HG02759 (cell line): ENCODE measurements at regions not wholly inside any gene's neighbourhood (a gene's known extent, or its start where the extent isn't known, plus 50 kb on each side); places are given as distances from the start of the nearest gene placed in this dataset.
"Not testable (repeated sequence)": the region's sequence is repeated elsewhere in the genome, so short reads cannot be mapped to it uniquely, and the experiment has no call there.

Source experiments
- ATAC-seq: cut with Tn5 transposase; IDR thresholded peaks from one replicate; pipeline ENCODE4 v1.9.1; 2021; ENCODE audit warnings: mild to moderate bottlenecking, moderate library complexity; ENCODE audit not compliant: unreplicated experiment

DNA sequence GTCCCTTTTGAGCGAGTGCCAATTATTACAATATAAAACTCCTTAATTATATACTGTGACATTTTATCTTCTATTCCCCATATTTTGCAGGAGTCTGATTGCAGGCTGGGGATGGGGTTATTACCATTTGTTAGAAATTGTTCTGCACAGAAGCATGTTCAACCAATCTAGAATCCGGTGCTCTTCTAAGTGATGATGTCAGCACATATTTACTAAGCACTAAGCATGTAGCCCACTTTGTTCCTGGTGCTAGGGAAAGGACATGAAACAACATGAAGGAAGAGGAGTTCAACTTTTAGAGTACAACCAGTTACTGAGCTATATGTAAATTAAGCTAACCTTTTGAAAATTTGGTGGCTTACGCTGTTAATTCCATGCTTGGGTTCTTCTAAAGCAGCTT is 52.8 kb upstream of the IL1RAPL2 start:
- ATAC-seq = no peak

DNA sequence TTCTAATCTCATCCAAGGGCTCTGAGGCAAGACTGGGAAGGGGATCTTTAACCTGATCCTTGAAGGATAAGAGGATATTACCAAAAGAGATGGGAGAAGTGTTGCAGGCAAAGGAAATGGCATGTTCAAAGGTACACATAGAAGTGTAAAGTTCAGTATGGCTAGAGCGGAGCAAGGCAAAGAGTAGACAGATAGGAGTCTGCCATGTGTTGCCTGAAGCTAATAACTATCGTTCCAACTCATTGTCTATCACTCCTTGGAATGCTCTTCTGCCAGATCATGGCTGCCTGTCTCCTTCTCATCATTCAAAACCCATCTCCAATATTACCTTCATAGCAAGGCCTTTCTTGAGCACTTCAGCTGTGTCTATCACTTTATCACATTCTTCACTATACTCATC is 55.2 kb upstream of the IL1RAPL2 start:
- ATAC-seq = no peak

DNA sequence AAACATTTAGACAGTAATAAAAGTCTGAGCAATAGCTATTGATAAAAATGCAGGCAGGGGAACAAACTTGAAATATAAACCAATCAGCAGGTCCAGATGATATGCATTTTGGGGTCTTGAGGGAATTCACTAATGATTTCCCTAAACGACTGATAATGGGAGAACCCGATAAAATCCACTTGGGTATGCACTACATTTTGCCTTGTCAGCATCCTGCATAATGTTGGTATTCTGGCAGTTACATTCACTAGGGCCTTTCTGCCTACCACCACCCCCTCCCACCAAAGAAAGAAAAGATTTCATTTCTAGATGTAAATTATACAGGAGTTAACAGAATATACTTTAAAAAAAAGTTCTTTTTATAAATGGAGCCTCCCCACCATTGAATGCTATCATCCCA is 63.5 kb upstream of the IL1RAPL2 start:
- no peak for ATAC-seq

DNA sequence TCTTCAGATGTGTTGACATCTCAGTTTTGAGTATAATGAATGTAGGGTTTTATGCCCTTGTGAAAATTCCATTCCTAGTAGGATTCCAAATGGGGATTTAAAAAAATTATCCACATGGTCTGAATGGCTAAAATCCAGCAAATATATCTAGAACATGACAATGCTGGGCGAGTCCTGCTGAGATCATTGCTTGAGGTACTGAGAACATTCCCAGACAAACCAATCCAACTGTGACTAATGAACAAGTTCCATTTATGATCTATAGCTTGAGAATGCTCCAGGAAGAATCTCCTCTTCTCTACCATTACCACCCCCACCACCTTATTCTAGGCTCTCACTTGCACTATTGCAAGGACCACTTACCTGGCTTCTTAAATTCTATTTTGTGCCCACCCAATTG is 77.2 kb upstream of the IL1RAPL2 start:
- no peak for ATAC-seq

DNA sequence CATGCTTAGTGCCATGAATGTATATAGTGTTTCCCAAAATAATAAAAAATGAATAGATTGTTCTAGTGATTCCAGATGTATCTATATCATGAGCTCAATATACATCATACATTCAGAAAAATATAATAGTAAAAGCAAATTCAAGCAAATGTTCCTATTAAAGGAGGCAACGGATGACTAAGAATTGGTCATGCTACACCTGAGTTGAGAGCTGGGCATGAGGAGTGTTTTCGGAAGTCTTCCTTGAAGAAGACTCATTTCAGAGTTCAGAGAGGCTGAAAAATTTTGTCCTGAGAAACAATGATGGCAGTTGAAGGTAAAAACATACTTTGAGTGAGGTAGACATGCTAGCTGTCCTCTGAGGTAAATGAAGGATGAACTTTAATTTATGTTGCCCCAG is 79.3 kb upstream of the IL1RAPL2 start:
- no peak for ATAC-seq

DNA sequence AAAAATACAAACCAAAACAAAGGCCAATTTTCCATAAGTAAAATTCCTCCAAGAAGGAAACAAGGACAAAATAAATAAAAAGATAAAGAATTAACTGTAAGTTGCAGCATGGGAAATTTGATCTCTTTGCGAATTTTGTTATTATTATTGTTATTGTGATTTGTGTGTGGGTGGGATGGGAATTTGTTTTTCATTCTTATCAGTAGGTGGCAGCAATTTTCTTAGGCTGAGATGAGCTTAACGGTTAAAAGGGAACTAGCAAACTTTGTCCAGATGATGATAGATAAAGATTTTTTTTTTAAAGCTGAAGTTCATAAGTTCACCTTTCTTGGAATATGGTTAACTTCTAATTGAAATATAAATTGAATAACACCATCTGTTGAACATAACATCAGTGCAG is 83.2 kb upstream of the IL1RAPL2 start:
- no peak for ATAC-seq

DNA sequence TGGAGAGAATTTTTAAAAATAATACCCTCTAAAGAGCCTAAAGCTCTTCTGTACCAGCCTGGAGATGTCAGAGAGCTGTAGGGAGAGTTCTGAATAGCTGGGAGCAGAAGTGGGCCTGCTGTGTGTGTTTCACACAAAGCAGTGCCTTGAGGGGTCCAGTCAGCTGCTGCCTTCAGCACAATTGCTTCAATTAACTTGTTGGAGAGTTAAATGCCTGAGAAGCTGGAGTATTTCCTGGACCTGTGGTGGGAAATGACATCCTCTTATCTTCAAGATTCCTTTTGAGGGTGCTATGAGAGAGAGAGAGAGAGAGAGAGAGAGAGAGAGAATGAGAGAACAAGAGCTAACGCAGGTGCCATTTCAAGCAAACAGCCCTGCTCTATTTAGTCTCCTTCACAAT is 96.2 kb upstream of the IL1RAPL2 start:
- ATAC-seq = no peak

DNA sequence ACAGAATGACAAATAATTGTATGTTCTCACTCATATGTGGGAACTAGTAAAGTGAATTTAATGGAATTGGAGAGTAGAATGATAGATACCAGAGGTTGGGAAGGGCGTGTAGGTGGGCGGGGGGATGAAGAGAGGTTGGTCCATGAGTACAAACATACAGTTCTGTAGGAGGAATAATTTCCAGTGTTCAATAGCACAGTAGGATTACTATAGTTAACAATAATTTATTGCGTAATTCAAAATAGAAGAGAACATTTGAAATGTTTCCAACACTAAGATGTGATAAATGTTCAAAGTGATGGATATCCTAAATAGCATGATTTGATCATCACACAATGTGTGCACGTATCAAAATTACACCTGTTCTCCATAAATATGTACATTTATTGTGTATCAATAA is 106.2 kb upstream of the IL1RAPL2 start:
- ATAC-seq = no peak

DNA sequence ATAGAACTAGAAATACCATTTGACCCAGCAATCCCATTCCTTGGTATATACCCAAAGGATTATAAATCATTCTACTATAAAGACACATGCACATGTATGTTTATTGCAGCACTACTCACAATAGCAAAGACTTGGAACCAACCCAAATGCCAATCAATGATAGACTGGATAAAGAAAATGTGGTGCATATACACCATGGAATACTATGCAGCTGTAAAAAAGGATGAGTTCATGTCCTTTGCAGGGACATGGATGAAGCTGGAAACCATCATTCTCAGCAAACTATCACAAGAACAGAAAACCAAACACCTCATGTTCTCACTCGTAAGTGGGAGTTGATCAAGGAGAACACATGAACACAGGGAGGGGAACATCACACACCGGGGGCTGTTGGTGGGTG is 108.9 kb upstream of the IL1RAPL2 start:
- not testable (repeated sequence) for ATAC-seq

DNA sequence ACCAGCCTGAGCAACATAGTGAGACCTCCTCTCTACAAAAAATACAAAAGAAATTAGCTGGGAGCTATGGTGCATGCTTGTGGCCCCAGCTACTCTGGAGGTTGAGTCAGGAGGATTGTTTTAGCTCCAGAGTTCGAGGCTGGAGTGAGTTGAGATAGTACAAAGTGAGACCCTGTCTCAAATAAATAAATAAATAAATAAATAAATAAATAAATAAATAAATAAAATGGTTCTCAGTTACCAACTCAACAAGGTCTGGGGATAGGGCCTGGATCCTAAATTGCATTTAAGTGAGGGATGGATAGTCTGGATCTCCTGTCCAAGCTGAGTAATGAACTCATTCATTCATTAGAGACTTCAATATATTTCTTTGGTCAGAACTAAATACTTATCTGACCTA is 115.7 kb upstream of the IL1RAPL2 start:
- ATAC-seq = no peak

DNA sequence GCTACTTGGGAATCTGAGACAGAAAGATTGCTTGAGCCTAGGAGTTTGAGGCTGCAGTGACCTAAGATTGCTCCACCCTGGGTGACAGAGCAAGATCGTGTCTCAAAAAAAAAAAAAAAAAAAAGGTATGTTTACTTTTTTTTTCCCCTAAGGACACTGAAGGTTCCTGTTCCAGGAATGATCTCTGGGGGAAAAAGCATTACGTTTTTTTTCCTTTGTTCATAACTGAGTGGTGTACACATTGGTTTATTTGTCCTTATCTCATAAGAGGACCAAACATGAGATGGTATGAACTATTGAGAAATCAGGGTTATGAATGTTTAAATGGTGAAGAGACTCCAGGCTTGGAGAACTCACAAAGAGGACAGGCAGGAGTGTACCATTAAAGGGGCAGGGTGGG is 120.4 kb upstream of the IL1RAPL2 start:
- ATAC-seq = no peak

DNA sequence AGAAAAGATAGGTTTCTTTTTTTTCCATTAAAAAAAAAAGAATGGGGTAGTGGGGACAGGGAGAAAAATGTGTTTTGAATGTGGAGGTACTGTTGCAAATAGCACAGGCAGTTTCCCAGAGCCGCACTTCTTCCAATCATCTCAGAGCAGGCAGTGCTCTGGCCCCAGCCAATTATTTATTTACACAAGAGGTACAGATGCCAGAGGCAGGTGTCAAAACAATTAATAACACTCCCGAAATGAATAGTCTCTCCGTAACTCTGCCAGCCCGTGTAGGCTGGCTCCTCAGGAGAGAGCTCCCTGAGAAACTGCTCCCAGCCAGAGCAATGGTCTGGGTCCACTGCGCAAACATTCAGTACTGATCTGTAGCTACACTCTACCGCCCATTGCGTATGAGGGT is 130.8 kb upstream of the IL1RAPL2 start:
- no peak for ATAC-seq

DNA sequence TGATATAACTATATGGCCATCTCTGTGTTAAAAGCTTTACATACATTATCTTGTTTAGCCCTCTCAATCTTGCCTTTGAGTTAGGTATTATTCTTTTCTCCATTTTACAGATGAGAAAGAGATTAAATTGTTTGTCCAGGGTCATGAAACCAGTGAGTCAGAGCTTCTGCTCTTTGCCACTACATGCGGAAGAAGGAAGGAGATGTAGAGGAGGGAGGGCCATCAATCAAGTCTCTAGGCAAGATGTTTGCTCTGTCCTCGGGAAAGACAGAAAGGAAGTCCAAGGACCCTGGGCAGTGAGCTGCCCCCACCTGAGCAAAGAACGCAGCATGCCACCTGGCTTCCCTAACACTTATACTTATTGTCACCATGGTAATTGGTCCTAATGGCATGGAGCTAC is 133.7 kb upstream of the IL1RAPL2 start:
- ATAC-seq = no peak

DNA sequence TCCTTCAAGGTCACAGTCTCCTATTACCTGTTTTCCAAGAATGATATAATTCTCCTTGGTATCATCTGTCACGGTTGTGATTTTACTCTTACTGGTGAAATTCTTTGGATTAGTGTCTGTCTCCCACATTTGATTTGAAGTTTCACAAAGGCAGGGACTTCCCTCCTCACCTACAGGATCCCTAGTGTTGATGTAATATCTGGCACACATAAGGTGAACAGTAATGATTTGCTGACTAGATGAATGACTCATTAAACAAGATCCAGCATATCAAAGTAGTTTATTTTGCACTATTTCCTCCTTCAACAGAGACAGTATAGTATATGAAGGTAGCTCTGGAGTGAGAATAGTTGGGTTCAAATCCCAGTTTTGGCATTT is 135.3 kb upstream of the IL1RAPL2 start:
- no peak for ATAC-seq

DNA sequence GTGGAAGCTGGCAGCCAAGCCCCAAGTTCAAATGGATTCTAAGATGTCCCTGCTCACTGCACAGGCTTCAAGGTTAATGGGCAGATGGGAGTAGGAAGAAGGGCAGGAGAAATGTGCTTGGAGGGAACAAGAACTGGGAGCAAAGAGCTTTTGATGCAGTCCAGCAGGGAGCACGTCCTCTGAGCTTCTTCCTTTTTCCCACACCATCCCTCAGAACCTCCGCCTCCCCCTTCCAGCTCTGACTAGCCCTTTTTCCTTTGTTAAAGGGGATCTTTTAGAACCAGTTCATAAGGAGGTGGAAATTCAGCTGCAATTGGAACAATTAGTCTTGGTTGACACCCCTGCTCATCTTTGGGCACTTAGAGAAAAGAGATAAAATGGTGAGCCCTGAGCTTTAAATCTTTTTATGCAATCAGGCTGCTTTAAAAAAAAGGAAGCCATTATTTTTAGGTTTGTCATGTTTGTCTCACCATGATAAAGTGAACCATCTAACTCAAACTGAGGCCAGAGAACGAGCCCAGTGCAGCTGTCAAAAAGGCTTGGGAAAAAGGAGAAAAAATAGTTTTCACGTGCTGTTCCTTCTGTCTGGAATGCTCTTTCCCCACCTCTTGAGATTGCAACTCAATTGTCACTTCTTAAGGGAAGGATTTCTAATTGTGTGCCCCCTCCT is 135.8 kb upstream of the IL1RAPL2 start:
- ATAC-seq = no peak

DNA sequence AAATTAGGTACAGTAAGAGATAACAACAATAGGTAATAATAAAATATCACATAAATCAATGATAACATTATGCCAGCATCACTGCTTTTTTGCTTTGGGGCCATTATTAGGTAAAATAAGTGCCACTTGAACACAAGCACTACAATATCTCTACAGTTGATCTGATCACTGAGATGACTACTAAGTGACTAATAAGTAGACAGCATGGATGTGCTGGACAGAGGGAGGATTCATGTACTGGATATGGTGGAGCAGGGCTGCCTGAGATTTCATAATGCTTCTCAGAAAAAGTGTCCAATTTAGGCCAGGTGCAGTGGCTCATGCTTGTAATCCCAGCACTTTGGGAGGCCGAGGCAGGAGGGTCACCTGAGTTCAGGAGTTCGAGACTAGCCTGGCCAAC is 137.8 kb upstream of the IL1RAPL2 start:
- no peak for ATAC-seq

DNA sequence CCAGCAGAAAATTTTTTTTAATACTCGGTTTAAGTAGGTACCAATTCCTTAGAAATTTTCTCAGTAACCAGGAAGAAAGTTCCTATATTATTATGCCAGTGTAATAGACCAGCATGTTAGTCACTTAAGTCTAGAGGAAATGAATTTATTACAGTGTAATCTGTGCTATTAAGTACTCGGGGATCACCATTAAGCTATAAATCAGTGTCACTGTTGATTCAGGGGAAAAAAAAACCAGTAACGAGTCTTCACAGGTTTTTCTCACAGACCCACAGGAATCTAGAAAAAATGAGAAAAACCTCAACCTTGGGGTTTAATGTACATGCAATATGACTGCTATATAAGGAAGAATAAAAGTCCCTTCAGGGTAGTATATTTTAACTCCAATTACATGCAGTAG is 138.3 kb upstream of the IL1RAPL2 start:
- no peak for ATAC-seq

DNA sequence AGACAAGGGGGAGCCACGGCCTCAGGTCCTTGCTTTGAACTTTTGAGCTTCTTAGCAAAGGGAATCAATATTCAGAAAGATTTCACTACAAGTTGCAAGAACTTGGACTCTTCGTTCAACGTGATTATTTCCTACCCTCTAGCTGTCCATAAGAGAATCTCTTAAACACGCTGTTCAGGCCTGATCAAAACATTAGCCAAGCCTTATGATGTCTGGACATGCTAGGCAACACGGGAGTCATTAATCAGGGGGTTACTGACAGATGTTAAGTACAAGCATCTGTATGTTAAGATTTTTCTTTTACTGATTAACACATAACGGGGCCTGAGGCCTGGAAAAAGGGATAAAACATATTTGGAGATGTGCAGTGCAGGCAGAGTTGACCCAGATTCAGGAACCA is 138.9 kb upstream of the IL1RAPL2 start:
- no peak for ATAC-seq

DNA sequence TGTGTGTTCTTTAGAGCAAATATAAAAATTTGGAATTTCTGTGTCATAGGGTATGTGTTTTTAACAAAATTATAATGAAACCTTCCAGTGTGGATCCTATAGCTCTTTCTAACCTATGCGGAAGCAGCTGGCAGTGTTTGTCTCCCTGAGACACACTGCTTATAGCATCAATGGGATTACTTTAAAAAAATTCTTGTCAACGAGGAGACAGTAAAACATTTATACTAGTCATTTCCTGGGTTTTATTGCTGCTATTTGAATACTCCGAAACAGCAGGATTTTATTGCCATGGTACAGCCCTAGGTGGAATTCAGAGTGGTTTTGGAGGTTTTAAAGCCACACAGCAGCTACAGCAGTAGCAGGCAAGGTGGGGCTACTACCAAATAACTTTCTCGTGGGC is 145.1 kb upstream of the IL1RAPL2 start:
- ATAC-seq = no peak

DNA sequence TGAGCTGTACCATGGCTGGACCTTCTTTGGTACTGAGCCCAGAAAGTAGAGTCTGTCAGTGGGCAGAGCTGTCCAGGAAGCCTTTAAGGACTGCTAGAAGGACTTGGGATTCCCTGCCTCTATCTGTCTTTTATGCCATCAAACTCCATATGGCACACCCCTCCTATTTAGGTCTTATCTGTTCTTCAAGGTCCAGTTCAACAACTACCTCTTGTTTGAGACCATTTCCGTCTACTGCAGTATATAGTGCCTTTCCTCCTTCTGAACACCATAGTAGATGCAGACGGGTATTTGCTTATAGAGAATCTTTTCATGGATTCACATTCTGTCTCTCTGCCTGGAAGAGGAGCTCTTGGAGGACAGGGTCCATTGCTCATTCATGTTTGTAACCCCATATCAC is 146.1 kb upstream of the IL1RAPL2 start:
- no peak for ATAC-seq

DNA sequence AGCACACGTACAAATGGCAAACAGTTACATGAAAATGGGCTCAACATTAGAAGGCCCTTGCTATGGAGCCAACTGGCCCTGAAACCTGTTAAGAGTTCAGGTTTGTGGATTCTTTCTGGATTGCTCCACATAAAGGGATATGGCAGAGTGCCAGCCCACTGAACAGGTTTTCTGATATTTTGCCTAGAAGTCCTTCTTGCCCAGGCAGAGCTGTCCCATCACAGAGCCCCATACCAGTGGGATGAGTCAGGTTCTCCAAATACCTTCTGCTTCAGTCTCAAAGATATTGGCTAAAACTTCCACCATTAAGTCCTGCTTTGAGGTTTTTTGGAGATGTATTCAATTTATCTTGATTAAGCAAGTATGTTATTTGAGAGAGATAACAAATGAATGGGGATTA is 146.8 kb upstream of the IL1RAPL2 start:
- ATAC-seq = no peak

DNA sequence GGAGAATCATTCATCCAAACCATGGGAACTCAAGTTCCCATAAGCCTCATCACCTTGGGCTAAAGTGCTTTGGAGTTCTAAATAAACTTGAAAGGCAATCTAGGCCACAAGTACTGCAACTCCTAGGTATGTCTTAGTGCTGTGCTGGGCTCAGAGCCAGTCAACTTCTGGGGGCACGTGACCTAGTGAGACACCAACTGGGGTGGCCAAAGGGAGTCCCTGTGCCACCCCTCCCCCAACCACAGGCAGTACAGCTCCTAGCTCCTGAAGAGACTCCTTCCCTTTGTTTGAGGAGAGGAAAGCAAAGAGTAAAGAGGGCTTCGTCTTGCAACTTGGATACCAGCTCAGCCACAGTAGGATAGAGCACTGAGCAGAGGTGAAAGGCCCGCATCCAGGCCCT is 154.2 kb upstream of the IL1RAPL2 start:
- ATAC-seq = no peak

DNA sequence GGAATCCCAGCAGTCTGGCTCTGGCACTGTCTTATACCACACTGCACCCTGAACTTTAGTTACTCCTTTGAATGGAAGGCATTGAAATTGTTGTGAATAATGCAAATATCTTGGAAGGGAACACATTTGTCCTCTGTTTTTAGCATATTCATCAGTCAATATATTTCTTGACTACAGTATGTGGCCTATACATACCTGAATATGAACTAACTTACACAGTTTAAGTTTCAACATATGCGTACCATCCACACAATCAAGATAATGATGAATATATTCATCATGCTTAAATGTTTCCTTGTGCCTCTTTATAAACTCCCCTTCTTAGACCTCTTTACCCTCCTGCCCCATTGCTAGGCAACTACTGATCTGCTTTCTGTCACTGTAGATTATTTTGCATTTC is 145.7 kb upstream of the ESX1 start:
- ATAC-seq = no peak

DNA sequence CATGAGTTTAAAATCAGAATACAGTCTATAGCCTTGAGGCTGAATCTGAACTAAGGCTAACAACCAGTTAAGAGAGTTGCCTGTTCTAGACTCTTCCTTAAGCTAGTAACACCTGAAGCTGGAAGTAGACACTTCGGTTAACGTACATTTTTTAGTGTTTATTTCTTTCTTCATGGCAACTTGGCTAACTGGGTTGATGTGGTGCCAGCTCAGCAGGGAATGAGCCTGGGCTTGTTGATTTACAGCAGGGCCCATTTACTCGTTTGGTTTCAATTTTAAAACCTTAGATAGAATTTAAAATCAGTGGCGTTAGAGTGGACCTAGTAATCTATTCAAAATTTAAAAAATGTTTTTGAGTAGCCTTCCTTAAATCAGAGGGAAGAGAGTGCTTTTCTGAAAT is 137.6 kb upstream of the ESX1 start:
- ATAC-seq = no peak
